MM.1S (cell line): ENCODE measurements at regions not wholly inside any gene's neighbourhood (a gene's known extent, or its start where the extent isn't known, plus 50 kb on each side); places are given as distances from the start of the nearest gene placed in this dataset.

Experiments used
- DNase-seq: peaks from one replicate; pipeline ENCODE4 v3.0.0-alpha.2; 2015
- H2AFZ ChIP-seq: fragments of 300-600 bp; sonication (generic); 2 replicates; pipeline ENCODE4 v1.6.0; 2016; ENCODE audit warnings: antibody characterized with exemption, low read length
- H3F3A ChIP-seq: fragments of 300-600 bp; sonication (generic); 2 replicates; pipeline ENCODE4 v1.6.1; 2016; ENCODE audit warnings: mild to moderate bottlenecking, antibody characterized with exemption, low read length, moderate library complexity, mixed read lengths; ENCODE audit not compliant: insufficient read depth
- H3K27ac ChIP-seq: fragments of 300-600 bp; sonication (generic); 2 replicates; pipeline ENCODE4 v1.5.1; 2016; ENCODE audit warnings: mild to moderate bottlenecking, low read length
- H3K27me3 ChIP-seq: fragments of 300-600 bp; sonication (generic); replicated peaks from 2 replicates; pipeline ENCODE4 v1.6.0; 2016; ENCODE audit warnings: low read length; ENCODE audit not compliant: insufficient read depth
- H3K36me3 ChIP-seq: fragments of 300-600 bp; sonication (generic); replicated peaks from 2 replicates; pipeline ENCODE4 v1.6.1; 2016; ENCODE audit warnings: mild to moderate bottlenecking, low read length, mixed read lengths; ENCODE audit not compliant: insufficient read depth
- H3K4me1 ChIP-seq: fragments of 300-600 bp; sonication (generic); 2 replicates; pipeline ENCODE4 v1.6.1; 2016; ENCODE audit warnings: low read length, mixed read lengths
- H3K4me2 ChIP-seq: fragments of 300-600 bp; sonication (generic); 2 replicates; pipeline ENCODE4 v1.6.0; 2016; ENCODE audit warnings: low read depth, low read length
- H3K4me3 ChIP-seq: fragments of 300-600 bp; sonication (generic); 2 replicates; pipeline ENCODE4 v1.5.1; 2016; ENCODE audit warnings: low read length, mixed read lengths
- H3K79me2 ChIP-seq: fragments of 300-600 bp; sonication (generic); 2 replicates; pipeline ENCODE4 v1.6.1; 2016; ENCODE audit warnings: mixed run types, low read length, mixed read lengths
- H3K9ac ChIP-seq: fragments of 300-600 bp; sonication (generic); 2 replicates; pipeline ENCODE4 v1.6.1; 2016; ENCODE audit warnings: low read length, mixed read lengths
- H3K9me2 ChIP-seq: fragments of 300-600 bp; sonication (generic); replicated peaks from 2 replicates; pipeline ENCODE4 v1.6.1; 2016; ENCODE audit warnings: mild to moderate bottlenecking, low read length, mixed read lengths; ENCODE audit not compliant: insufficient read depth
- H3K9me3 ChIP-seq: fragments of 300-600 bp; sonication (generic); replicated peaks from 2 replicates; pipeline ENCODE4 v1.6.1; 2016; ENCODE audit warnings: mild to moderate bottlenecking, low read length, mixed read lengths; ENCODE audit not compliant: insufficient read depth
- H4K20me1 ChIP-seq: fragments of 300-600 bp; sonication (generic); 2 replicates; pipeline ENCODE4 v1.6.1; 2016; ENCODE audit warnings: mild to moderate bottlenecking, low read length, moderate library complexity, mixed read lengths; ENCODE audit not compliant: insufficient read depth
- EZH2 ChIP-seq: fragments of 300-600 bp; sonication (generic); optimal IDR thresholded peaks from 2 replicates; pipeline ENCODE3; 2017; ENCODE audit warnings: low read depth, mild to moderate bottlenecking, antibody characterized with exemption, low read length, mixed read lengths
- EZH2phosphoT487 ChIP-seq: fragments of 300-600 bp; sonication (generic); IDR thresholded peaks from 2 replicates; pipeline ENCODE4 v1.6.1; 2018; ENCODE audit warnings: antibody characterized with exemption, low read length
- TF ChIP-seq, protein P1 (sequence below): fragments of 300-600 bp; sonication (generic); IDR thresholded peaks from 2 replicates; pipeline ENCODE4 v1.5.1; 2016; ENCODE audit warnings: antibody characterized with exemption, low read length, mixed read lengths

DNA sequence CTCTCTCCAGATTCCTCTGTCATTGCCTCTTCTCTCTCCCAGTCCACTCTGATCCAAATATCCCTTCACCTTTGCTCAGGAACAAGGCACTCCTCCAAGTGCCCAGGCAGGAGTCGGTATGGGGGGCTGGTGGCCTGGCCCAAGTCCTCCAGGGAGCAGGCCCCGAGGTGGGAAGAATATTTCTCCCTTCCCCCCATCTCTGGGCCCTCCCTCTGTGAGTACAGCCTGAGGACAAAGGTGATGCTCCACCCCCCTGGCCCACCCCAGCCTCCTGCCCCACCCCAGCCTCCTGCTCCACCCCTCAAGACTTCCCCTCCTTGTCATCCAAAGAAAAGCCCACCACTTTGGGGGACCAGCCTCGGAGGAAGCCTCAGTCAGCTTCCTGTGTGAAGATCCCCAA lies 96.9 kb downstream of the NCR2 start:
- no peaks in the 10 kb centered on the region for H3K36me3 ChIP-seq
- no peaks in the 10 kb centered on the region for H3K79me2 ChIP-seq
- H3K4me2 ChIP-seq = no peak overlapping the region
- DNase-seq = no peak
- no peak overlapping the region for H2AFZ ChIP-seq
- TF ChIP-seq EZH2phosphoT487 (no peak), EZH2 (no peak)
- TF ChIP-seq, protein P1, sequence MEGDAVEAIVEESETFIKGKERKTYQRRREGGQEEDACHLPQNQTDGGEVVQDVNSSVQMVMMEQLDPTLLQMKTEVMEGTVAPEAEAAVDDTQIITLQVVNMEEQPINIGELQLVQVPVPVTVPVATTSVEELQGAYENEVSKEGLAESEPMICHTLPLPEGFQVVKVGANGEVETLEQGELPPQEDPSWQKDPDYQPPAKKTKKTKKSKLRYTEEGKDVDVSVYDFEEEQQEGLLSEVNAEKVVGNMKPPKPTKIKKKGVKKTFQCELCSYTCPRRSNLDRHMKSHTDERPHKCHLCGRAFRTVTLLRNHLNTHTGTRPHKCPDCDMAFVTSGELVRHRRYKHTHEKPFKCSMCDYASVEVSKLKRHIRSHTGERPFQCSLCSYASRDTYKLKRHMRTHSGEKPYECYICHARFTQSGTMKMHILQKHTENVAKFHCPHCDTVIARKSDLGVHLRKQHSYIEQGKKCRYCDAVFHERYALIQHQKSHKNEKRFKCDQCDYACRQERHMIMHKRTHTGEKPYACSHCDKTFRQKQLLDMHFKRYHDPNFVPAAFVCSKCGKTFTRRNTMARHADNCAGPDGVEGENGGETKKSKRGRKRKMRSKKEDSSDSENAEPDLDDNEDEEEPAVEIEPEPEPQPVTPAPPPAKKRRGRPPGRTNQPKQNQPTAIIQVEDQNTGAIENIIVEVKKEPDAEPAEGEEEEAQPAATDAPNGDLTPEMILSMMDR = no peak
- H3K9me3 ChIP-seq = no peaks in the 10 kb centered on the region
- H3K27me3 ChIP-seq = peaks cover 43% of the 10 kb centered on the region
- H4K20me1 ChIP-seq = no peaks in the 10 kb centered on the region
- no peaks in the 10 kb centered on the region for H3F3A ChIP-seq
- H3K27ac ChIP-seq = no peak overlapping the region
- H3K4me3 ChIP-seq = no peak overlapping the region
- no peak overlapping the region for H3K9ac ChIP-seq
- H3K4me1 ChIP-seq = no peaks in the 10 kb centered on the region
- H3K9me2 ChIP-seq = no peaks in the 10 kb centered on the region

- no peak for DNase-seq
- no peaks in the 10 kb centered on the region for H3K36me3 ChIP-seq
- no peak overlapping the region for H3K9ac ChIP-seq
- H3K9me2 ChIP-seq = no peaks in the 10 kb centered on the region
- H2AFZ ChIP-seq = no peak overlapping the region
- H3K4me2 ChIP-seq = no peak overlapping the region
- H3K9me3 ChIP-seq = no peaks in the 10 kb centered on the region
- no peaks in the 10 kb centered on the region for H4K20me1 ChIP-seq
- no peaks in the 10 kb centered on the region for H3K79me2 ChIP-seq
- H3K4me1 ChIP-seq = no peaks in the 10 kb centered on the region
- no peak overlapping the region for H3K4me3 ChIP-seq
- H3K27me3 ChIP-seq = peaks cover 42% of the 10 kb centered on the region
- TF ChIP-seq, protein P1 = no peak
- no peak for TF ChIP-seq EZH2phosphoT487
- no peak for TF ChIP-seq EZH2
- no peak overlapping the region for H3K27ac ChIP-seq
- H3F3A ChIP-seq = no peaks in the 10 kb centered on the region
Observed at GRCh38 chr6:41434803-41435481, 99.5 kb downstream of the NCR2 start.

- Histone ChIP-seq H3K27ac (no peak overlapping the region), H3F3A (no peaks in the 10 kb centered on the region), H3K9me2 (no peaks in the 10 kb centered on the region), H3K79me2 (no peaks in the 10 kb centered on the region), H2AFZ (no peak overlapping the region), H3K9ac (no peak overlapping the region), H3K9me3 (no peaks in the 10 kb centered on the region), H3K36me3 (no peaks in the 10 kb centered on the region), H3K4me2 (no peak overlapping the region), H3K27me3 (peaks cover 25% of the 10 kb centered on the region), H3K4me3 (no peak overlapping the region), H3K4me1 (no peaks in the 10 kb centered on the region), H4K20me1 (no peaks in the 10 kb centered on the region)
- TF ChIP-seq EZH2 (no peak), EZH2phosphoT487 (no peak)
- TF ChIP-seq, protein P1 = no peak
- DNase-seq = no peak
Observed at GRCh38 chr6:41437604-41438003, 102.2 kb downstream of the NCR2 start.
